ENCODE measurements at regions not wholly inside any gene's neighbourhood (a gene's known extent, or its start where the extent isn't known, plus 50 kb on each side); places are given as distances from the start of the nearest gene placed in this dataset.
"Not testable (repeated sequence)": the region's sequence is repeated elsewhere in the genome, so short reads cannot be mapped to it uniquely, and the experiment has no call there.

GRCh38 chrX:20739038-20739745 is 472.5 kb upstream of the RPS6KA3 start:
- DNase-seq (ENCODE audit: low read depth, low spot score): no peak
- no peak overlapping the region for H3K4me3 ChIP-seq (ENCODE audit: low read length)

- H3K4me3 ChIP-seq (ENCODE audit: low read length): no peak overlapping the region
- DNase-seq (ENCODE audit: low read depth, low spot score): no peak
Measured at GRCh38 chrX:20729416-20729815, 462.7 kb upstream of the RPS6KA3 start.

DNA sequence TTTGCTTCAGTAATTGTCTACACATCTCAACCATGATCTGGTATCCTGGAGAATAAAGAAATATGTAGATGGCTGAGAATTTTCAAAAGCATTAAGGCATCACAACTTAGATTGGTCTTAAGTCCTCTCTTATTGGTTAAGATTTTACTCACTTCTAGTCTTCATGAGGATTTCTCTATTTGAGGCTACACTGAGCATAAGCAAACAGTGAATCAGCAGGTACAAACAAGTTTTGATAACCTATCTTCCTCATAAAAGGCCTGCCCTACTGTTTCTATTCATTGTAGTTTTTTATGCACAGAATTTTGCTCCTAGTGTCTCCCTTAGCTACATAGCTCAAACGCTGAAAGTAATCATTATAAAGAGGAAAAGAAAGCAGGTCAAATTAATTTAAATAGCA is 460.7 kb upstream of the RPS6KA3 start:
- DNase-seq (ENCODE audit: low read depth, low spot score): no peak
- no peak overlapping the region for H3K4me3 ChIP-seq (ENCODE audit: low read length)

- DNase-seq (ENCODE audit: low read depth, low spot score): no peak
Measured at GRCh38 chrX:20720954-20721626, 454.4 kb upstream of the RPS6KA3 start.

DNA sequence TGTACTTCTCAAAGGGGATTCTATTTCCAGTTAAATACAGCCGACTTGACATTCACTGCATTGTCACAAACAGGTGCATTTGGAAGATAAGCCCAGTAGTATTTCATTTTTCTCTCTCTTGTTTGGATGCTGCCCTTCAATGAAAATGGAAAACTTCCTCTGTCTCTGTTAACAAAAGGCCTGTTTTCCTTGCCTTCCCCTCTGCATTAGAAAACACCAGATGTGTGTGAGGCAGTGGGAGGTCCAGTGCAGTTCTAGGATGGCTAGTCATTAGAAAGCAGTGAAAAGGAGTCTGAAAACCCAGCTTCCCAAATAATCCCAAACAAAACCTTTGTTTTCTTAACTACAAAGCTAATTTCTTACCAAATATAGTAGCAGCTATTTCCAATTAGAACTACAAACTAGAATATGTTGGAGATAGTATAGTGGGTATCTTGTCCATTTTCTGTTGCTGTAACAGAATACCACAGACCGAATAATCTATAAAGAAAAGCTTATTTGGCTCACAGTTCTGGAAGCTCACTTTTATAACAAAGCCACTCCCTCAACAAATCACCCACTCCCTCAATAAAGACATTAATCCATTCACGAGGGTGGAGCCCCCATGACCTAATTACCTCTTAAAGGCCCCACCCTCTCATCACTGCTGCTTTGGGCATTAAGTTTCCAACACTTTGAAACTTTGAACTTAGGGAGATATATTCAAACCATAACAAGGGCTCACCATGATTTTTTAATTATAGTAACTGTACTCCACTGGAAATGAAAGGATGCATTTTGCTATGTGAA is 452.1 kb upstream of the RPS6KA3 start:
- no peak overlapping the region for H3K4me3 ChIP-seq (ENCODE audit: low read length)
- no peak for DNase-seq (ENCODE audit: low read depth, low spot score)

More at GRCh38 chrX:20720954-20721626, 454.4 kb upstream of the RPS6KA3 start:
- H3K4me3 ChIP-seq (ENCODE audit: low read length): no peak overlapping the region

GRCh38 chrX:20715176-20715575 is 448.5 kb upstream of the RPS6KA3 start:
- no peak for DNase-seq (ENCODE audit: low read depth, low spot score)
- H3K4me3 ChIP-seq (ENCODE audit: low read length): no peak overlapping the region

DNA sequence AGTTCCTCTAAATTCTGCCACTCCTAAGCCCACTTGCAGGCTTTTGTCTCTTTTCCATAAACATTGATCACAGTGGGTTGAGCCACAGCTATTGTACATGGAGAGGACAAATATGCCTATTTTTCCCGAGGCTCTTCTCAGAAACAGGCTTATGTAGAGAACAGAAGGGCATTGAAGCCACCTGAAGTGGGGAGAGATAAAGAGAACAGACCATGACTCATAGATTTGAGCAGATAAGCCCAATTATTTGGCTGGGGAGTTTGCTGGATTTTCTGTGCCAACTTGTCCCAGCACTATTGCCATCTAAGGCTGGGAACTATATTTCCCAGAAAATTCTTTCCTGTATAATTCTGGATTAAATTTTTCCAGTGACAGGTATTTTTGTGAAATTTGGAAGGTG is 446.1 kb upstream of the RPS6KA3 start:
- no peak overlapping the region for H3K4me3 ChIP-seq (ENCODE audit: low read length)
- DNase-seq (ENCODE audit: low read depth, low spot score): no peak

DNA sequence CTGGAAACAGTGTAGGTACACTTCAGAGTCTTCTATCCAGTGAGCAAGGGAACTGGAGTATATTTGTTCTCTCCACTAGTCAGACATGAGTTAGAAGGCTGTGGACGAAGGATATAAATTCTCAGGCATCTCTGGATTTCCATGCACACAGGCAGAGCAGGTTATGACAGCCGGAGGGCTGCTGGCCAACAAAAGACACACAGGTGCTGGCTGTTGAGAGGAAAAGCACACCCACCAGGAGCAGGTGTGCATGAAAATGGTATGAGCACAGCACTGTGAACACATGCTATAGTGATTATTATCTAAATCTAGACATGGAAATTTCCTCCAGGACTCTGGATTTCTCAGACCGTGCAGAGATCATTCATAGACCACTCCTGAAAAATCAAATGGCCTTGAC is 444.7 kb upstream of the RPS6KA3 start:
- H3K4me3 ChIP-seq (ENCODE audit: low read length): no peak overlapping the region
- no peak for DNase-seq (ENCODE audit: low read depth, low spot score)

- no peak overlapping the region for H3K4me3 ChIP-seq (ENCODE audit: low read length)
- DNase-seq (ENCODE audit: low read depth, low spot score): no peak
Measured at GRCh38 chrX:20693078-20693477, 426.4 kb upstream of the RPS6KA3 start.

DNA sequence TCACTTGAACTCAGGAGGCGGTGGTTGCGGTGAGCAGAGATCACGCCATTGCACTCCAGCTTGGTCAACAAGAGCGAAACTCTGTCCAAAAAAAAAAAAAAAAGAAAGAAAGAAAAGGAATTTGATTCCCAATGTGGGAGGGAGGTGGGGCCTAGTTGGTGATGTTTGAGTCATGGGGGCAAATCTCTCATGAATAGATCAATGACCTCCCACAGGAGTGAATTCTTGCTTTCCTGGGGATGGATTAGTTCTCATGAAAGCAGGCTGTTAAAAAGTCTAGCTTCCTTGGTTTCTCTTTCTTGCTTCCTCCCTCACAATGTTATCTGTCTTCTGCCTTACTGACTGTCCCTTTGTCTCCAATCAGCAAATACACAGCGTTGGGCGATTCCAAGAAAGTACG is 419.5 kb upstream of the RPS6KA3 start:
- DNase-seq (ENCODE audit: low read depth, low spot score): no peak
- H3K4me3 ChIP-seq (ENCODE audit: low read length): no peak overlapping the region

GRCh38 chrX:20685652-20686051 is 418.9 kb upstream of the RPS6KA3 start:
- no peak for DNase-seq (ENCODE audit: low read depth, low spot score)
- H3K4me3 ChIP-seq (ENCODE audit: low read length): no peak overlapping the region

DNA sequence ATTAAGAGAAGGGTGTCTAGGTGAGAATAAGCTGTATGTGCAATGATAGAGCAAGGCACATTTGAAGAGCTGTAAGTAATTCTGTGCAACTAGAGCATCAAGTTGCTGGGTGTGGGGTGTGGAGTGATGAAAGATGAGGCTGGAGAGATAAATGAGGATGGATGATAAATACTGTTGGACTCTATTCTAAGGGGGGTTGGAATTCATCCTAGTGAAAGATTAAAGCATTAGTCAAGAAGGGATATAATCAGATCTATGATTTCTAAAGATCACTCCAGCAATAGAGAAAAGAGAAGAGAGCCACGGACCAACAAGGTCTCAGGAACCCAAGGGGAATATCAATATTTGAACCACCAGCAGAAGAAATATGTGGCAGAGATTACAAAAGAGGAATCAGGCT is 415.0 kb upstream of the RPS6KA3 start:
- DNase-seq (ENCODE audit: low read depth, low spot score): no peak
- H3K4me3 ChIP-seq (ENCODE audit: low read length): no peak overlapping the region

GRCh38 chrX:20680998-20681397 is 414.3 kb upstream of the RPS6KA3 start:
- peak; percentile 0 for DNase-seq (ENCODE audit: low read depth, low spot score)
- H3K4me3 ChIP-seq (ENCODE audit: low read length): no peak overlapping the region

DNA sequence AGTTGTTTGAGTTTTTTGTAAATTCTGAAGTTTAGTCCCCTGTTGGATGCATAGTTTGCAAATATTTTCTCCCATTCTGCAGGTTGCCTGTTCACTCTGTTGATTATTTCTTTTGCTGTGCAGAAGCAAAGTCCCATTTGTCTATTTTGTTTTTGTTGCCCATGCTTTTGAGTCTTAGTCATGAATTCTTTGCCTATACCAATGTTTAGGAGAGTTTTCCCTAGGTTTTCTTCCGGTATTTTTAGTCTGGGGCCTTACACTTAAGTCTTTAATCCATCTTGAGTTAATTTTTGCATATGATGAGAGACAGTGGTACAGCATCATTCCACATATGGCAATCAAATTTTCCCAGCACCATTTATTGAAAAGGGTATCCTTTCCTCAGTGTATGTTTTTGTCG is 405.8 kb upstream of the RPS6KA3 start:
- no peak overlapping the region for H3K4me3 ChIP-seq (ENCODE audit: low read length)
- DNase-seq (ENCODE audit: low read depth, low spot score): no peak

DNA sequence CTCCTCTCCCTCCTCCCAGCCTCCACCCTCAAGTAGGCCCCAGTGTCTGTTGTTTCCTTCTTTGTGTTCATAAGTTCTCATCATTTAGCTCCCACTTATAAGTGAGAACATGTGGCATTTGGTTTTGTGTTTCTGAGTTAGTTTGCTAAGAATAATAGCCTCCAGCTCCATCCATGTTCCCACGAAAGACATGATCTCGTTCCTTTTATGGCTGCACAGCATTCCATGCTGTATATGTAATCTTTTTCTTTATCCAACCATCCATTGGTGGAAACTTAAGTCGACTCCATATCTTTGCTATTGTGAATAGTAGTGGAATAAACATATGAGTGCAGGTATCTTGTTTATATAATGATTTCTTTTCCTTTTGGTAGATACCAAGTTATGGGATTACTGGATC is 405.0 kb upstream of the RPS6KA3 start:
- DNase-seq (ENCODE audit: low read depth, low spot score); H3K4me3 ChIP-seq (ENCODE audit: low read length): not testable (repeated sequence)

- no peak for DNase-seq (ENCODE audit: low read depth, low spot score)
Measured at GRCh38 chrX:20670611-20671010, 403.9 kb upstream of the RPS6KA3 start.

DNA sequence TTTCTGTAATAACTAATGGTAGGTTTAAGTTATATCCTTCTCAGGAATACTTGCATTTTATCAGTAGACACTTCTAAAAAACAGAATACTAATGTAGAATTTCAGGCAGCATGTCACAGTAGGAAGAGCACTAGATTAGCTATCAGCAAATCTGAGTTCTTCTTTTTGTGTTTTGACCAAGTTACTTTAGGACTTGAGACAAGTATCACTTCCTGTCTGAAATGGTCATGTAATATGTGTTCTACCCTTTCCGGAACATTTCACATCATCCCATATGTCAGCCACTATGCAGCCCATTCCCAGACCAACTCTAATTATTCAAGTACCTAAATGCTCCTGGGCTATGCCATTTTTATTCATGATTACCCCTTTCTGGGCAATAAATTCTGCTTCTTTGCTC is 401.8 kb upstream of the RPS6KA3 start:
- DNase-seq (ENCODE audit: low read depth, low spot score): no peak
- no peak overlapping the region for H3K4me3 ChIP-seq (ENCODE audit: low read length)

More at GRCh38 chrX:20670611-20671010, 403.9 kb upstream of the RPS6KA3 start:
- no peak overlapping the region for H3K4me3 ChIP-seq (ENCODE audit: low read length)

DNA sequence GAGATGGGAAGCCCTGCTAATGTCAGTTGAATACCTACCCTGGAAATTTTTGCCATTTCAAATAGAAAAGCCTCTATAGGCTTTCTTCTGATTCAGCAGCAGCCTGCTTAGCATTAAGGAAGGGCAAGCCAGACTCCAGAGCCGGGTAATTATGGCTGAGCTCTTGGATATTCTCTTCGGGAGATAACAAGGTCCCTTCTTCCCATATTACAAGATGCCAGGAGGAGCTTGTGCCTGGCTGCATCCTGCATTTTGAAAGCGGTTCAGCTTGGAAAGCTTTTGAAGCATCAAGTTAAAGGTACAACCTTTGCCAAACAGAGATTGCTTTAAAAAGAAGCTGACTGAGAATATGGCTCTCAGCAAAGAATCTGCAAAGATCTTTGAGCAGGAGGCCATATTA is 399.6 kb upstream of the RPS6KA3 start:
- no peak for DNase-seq (ENCODE audit: low read depth, low spot score)
- H3K4me3 ChIP-seq (ENCODE audit: low read length): no peak overlapping the region

GRCh38 chrX:20665481-20665880 is 398.8 kb upstream of the RPS6KA3 start:
- no peak overlapping the region for H3K4me3 ChIP-seq (ENCODE audit: low read length)
- DNase-seq (ENCODE audit: low read depth, low spot score): no peak

DNA sequence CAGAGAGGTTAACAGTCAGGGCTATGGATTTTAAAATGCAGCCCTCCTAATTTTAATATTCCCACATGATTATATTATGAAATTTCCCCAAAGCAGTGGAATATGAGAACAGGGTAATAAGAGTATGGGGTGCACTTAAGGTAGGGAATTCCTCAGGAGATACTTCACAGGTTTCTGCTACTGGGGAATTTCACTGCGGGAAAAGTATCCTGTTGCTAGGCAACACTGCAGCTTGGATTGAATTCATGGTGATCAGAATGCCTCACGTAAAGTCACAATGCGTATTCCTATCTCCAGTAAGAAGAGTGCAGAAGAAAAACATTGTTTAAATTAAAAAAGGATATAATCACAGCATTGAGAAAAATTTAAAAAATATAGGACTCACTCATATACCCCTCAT is 398.1 kb upstream of the RPS6KA3 start:
- no peak overlapping the region for H3K4me3 ChIP-seq (ENCODE audit: low read length)
- DNase-seq (ENCODE audit: low read depth, low spot score): no peak
